ENCODE measurements at regions not wholly inside any gene's neighbourhood (a gene's known extent, or its start where the extent isn't known, plus 50 kb on each side); places are given as distances from the start of the nearest gene placed in this dataset.
"Not testable (repeated sequence)": the region's sequence is repeated elsewhere in the genome, so short reads cannot be mapped to it uniquely, and the experiment has no call there.

DNA sequence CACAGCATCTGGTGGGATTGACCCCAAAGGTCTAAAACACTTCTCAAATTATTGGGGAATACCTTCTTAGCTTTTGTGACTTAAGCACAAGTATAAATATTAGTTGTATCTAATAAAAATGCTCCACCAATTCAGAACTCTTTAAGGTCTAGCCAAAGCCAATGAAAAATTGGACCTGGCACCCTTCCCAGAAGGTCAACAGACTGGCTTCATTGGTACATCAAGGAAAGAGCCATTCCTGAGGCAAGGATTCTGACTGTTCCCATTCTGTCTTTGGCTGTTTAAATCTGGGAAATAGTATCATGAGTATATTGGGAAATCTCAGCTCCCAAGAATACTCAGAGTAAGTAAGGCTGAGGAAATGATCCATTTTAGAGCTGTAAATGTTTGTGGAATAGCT is 153.0 kb upstream of the TRPC5 start:
- Histone ChIP-seq H3K27ac (ENCODE audit: low read depth, low read length) (no peak overlapping the region), H3K4me3 (ENCODE audit: low read depth, low read length) (no peak overlapping the region), H3K27me3 (ENCODE audit: control insufficient read depth, insufficient read depth, low read length) (no peaks in the 10 kb centered on the region), H3K9me3 (ENCODE audit: control insufficient read depth, insufficient read depth, low read length) (no peaks in the 10 kb centered on the region)
- POLR2A ChIA-PET = no interaction called here
- TF ChIP-seq, protein P1, sequence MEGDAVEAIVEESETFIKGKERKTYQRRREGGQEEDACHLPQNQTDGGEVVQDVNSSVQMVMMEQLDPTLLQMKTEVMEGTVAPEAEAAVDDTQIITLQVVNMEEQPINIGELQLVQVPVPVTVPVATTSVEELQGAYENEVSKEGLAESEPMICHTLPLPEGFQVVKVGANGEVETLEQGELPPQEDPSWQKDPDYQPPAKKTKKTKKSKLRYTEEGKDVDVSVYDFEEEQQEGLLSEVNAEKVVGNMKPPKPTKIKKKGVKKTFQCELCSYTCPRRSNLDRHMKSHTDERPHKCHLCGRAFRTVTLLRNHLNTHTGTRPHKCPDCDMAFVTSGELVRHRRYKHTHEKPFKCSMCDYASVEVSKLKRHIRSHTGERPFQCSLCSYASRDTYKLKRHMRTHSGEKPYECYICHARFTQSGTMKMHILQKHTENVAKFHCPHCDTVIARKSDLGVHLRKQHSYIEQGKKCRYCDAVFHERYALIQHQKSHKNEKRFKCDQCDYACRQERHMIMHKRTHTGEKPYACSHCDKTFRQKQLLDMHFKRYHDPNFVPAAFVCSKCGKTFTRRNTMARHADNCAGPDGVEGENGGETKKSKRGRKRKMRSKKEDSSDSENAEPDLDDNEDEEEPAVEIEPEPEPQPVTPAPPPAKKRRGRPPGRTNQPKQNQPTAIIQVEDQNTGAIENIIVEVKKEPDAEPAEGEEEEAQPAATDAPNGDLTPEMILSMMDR (IDR thresholded peaks at IDR 0.05; ENCODE audit: low read depth, low read length) = no peak
- CTCF ChIA-PET = no interaction called here
- DNase-seq (ENCODE audit: low read depth, low spot score) = no peak

DNA sequence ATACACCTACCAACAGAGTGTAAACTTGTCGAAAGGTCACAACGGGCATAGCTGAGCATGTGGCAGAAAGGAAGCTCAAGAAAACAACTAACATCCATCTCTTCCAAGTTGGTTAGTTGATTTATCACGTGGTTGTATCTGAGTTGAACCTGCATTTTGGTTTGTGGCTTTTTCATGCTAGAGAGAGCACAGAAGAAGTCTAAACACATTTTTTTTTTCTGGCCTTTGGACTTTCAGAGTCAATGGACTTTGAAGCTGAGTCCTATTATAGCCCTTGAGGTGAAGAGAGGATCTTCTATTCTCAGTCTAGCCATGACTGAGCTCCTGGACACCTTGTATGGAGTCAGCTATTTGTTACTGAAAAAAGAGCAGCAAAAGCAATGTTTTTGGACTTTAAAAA is 150.6 kb upstream of the TRPC5 start:
- POLR2A ChIA-PET = no interaction called here
- TF ChIP-seq, protein P1 (IDR thresholded peaks at IDR 0.05; ENCODE audit: low read depth, low read length) = no peak
- CTCF ChIA-PET = no interaction called here
- DNase-seq (ENCODE audit: low read depth, low spot score) = no peak
- Histone ChIP-seq H3K27me3 (ENCODE audit: control insufficient read depth, insufficient read depth, low read length) (no peaks in the 10 kb centered on the region), H3K4me3 (ENCODE audit: low read depth, low read length) (no peak overlapping the region), H3K9me3 (ENCODE audit: control insufficient read depth, insufficient read depth, low read length) (no peaks in the 10 kb centered on the region), H3K27ac (ENCODE audit: low read depth, low read length) (no peak overlapping the region)

DNA sequence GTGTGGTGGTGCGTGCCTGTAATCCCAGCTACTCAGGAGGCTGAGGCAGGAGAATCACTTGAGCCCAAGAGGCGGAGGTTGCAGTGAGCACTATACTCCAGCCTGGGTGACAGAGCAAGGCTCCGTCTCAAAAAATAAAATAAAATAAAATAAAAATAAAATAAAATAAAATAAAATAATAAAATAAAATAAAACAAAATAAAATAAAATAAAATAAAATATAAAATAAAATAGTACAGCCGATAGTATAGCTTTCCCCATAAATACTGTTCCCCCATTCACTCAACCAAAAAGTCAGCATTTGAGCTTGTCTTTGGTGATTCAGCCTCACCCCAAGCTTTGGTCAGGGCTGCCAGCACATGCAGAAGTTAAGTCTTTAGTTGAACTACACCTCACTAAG is 144.2 kb upstream of the TRPC5 start:
- POLR2A ChIA-PET; H3K27ac ChIP-seq (ENCODE audit: low read depth, low read length); DNase-seq (ENCODE audit: low read depth, low spot score); CTCF ChIA-PET; H3K4me3 ChIP-seq (ENCODE audit: low read depth, low read length); H3K27me3 ChIP-seq (ENCODE audit: control insufficient read depth, insufficient read depth, low read length); H3K9me3 ChIP-seq (ENCODE audit: control insufficient read depth, insufficient read depth, low read length): not testable (repeated sequence)

DNA sequence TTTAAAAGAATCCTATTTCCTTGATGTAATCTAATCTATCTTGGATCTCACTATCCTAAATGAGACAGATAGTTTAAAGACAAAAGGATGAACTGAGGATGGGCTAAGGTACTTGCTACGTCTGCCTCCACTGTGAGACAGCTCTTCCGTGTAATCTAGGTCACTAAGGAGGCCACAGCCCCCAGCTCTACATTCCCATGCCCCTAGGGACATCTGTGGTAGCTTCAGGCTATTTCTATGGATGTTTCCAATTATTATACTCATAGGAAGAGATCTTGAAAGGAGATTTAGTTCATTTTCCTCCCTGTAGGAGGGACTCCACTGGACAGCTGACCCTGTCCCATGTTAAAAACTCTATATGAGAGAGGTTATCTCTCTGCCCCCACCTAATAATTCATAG is 140.8 kb upstream of the TRPC5 start:
- Histone ChIP-seq H3K4me3 (ENCODE audit: low read depth, low read length) (no peak overlapping the region), H3K9me3 (ENCODE audit: control insufficient read depth, insufficient read depth, low read length) (no peaks in the 10 kb centered on the region), H3K27ac (ENCODE audit: low read depth, low read length) (no peak overlapping the region), H3K27me3 (ENCODE audit: control insufficient read depth, insufficient read depth, low read length) (no peaks in the 10 kb centered on the region)
- ChIA-PET CTCF (no interaction called here), POLR2A (no interaction called here)
- no peak for DNase-seq (ENCODE audit: low read depth, low spot score)
- TF ChIP-seq, protein P1 (IDR thresholded peaks at IDR 0.05; ENCODE audit: low read depth, low read length) = no peak

DNA sequence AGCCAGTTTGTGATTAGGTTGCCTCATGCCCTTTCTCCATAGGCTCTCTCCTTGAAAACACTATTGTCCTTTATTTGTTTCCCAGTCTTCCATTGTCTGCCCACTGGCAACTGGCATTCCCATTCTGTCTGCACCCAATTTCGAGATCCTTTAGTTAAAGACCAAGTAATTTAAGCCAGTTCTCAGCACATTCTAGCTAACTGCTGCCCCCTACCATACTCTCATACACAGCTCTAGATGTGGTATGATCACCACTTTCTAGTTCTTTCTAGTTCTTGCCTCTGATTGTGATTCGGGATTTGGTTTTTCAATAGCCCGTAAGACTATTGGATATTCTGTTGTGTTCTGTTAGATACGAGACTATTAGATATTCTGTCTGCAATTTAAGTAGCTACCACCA is 135.8 kb upstream of the TRPC5 start:
- CTCF ChIA-PET = no interaction called here
- Histone ChIP-seq H3K27me3 (ENCODE audit: control insufficient read depth, insufficient read depth, low read length) (no peaks in the 10 kb centered on the region), H3K9me3 (ENCODE audit: control insufficient read depth, insufficient read depth, low read length) (no peaks in the 10 kb centered on the region), H3K4me3 (ENCODE audit: low read depth, low read length) (no peak overlapping the region), H3K27ac (ENCODE audit: low read depth, low read length) (no peak overlapping the region)
- POLR2A ChIA-PET = no interaction called here
- TF ChIP-seq, protein P1 (IDR thresholded peaks at IDR 0.05; ENCODE audit: low read depth, low read length) = no peak
- no peak for DNase-seq (ENCODE audit: low read depth, low spot score)

DNA sequence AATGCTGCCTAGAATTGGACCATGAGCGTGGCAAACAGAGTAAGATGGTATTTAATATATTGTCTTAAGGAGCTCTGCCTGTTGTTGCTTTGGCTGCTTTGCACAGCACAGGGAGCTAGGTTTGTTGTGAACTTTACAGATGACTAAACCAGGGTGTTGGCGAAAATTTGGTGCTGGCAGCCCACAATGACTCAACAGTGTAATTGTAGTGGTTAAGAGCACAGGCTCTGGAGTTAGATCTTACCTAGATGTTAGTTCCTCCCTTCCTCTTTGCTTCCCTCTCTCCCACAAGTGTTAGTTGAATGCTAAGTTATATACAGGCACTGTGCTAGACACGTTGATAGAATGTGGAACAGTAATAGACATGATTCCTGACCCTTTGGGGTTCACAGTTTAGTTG is 128.9 kb upstream of the TRPC5 start:
- CTCF ChIA-PET = no interaction called here
- Histone ChIP-seq H3K4me3 (ENCODE audit: low read depth, low read length) (no peak overlapping the region), H3K27ac (ENCODE audit: low read depth, low read length) (no peak overlapping the region), H3K9me3 (ENCODE audit: control insufficient read depth, insufficient read depth, low read length) (no peaks in the 10 kb centered on the region), H3K27me3 (ENCODE audit: control insufficient read depth, insufficient read depth, low read length) (no peaks in the 10 kb centered on the region)
- DNase-seq (ENCODE audit: low read depth, low spot score) = no peak
- POLR2A ChIA-PET = no interaction called here
- TF ChIP-seq, protein P1 (IDR thresholded peaks at IDR 0.05; ENCODE audit: low read depth, low read length) = no peak
